Large intestine (tissue), 3 donors: ENCODE measurements at regions not wholly inside any gene's neighbourhood (a gene's known extent, or its start where the extent isn't known, plus 50 kb on each side); places are given as distances from the start of the nearest gene placed in this dataset.

ENCODE experiments used
- DNase-seq, 2 donors: peaks; one replicate each; pipeline versions ENCODE4 v3.0.0 to v3.0.0-alpha.2; 2013
- H3K27ac ChIP-seq: one replicate; pipeline ENCODE4 v1.5.1; 2013; ENCODE audit warnings: low read length
- H3K27me3 ChIP-seq: 2 replicates; pipeline ENCODE4 v1.6.1; 2013; ENCODE audit warnings: low read length; ENCODE audit not compliant: control insufficient read depth, insufficient read depth
- H3K36me3 ChIP-seq: 2 replicates; pipeline ENCODE4 v1.6.1; 2013; ENCODE audit warnings: low read length; ENCODE audit not compliant: control insufficient read depth, insufficient read depth
- H3K4me1 ChIP-seq: one replicate; pipeline ENCODE4 v1.6.1; 2013; ENCODE audit warnings: low read length; ENCODE audit not compliant: control insufficient read depth, insufficient read depth
- H3K4me3 ChIP-seq: one replicate; pipeline ENCODE4 v1.5.1; 2013; ENCODE audit warnings: low read length
- H3K9me3 ChIP-seq: one replicate; pipeline ENCODE4 v1.6.1; 2013; ENCODE audit warnings: mild to moderate bottlenecking, low read depth, low read length, moderate library complexity; ENCODE audit not compliant: control insufficient read depth
- WGBS: methylation state at CpG from one replicate; pipeline ENCODE4 v1.1.5; 2013; ENCODE audit warnings: low lambda C conversion rate; ENCODE audit not compliant: insufficient coverage; 5-methylcytosine and 5-hydroxymethylcytosine counted together

DNA sequence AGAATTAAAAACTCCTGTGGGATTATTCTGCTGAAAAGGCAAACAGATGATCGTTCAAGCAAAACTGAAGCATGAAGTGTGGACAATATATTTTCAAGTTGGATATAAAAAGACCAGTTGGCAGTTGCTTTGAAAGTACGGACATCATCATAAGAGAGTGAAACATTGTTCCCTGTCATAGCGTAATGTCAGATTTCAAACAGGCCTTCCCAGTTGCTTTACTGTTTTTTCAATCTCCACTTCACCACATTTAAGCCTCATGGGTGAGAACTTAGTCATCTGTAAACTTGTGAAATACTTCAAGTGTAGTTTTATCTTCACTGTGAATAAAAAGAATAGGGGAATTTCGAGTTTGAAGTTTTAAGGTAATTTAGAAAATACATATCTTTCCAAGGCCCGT, 435.1 kb upstream of the CNTN3 start:
- Histone ChIP-seq H3K4me3 (no peak overlapping the region), H3K27ac (no peak overlapping the region), H3K9me3 (no peaks in the 10 kb centered on the region), H3K27me3 (no peaks in the 10 kb centered on the region), H3K4me1 (no peaks in the 10 kb centered on the region), H3K36me3 (no peaks in the 10 kb centered on the region)
- DNase-seq: no peak
- 93% methylated on average over 3 of the region's 5 CpGs for WGBS

DNA sequence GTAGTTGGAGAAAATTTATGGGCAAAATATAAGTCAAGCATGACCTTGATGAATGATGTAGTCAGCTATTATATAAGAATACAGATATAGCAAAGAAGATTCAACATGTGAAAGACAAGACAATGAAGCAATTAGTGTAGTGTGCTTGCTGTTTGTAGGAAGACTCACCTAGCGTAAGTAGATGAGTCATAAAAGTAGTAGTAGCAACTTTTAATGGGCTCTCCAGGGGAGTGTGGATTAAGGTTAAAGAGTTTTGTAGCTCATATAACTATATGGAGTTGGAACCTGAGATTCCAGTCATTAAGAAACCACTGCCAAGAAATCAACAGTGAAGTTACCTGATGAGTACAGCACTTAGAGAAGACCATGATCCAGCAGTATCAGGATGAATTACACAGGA, 444.7 kb upstream of the CNTN3 start:
- Histone ChIP-seq H3K4me1 (no peaks in the 10 kb centered on the region), H3K4me3 (no peak overlapping the region), H3K9me3 (no peaks in the 10 kb centered on the region), H3K27ac (no peak overlapping the region), H3K27me3 (no peaks in the 10 kb centered on the region), H3K36me3 (no peaks in the 10 kb centered on the region)
- no CpG with 5 or more reads among the region's 1 CpG for WGBS
- DNase-seq: no peak

- no peak for DNase-seq
- H3K36me3 ChIP-seq: no peaks in the 10 kb centered on the region
- no peaks in the 10 kb centered on the region for H3K4me1 ChIP-seq
- no peaks in the 10 kb centered on the region for H3K27me3 ChIP-seq
- no peak overlapping the region for H3K27ac ChIP-seq
- H3K4me3 ChIP-seq: no peak overlapping the region
- WGBS: no CpG with 5 or more reads among the region's 2 CpGs
- no peaks in the 10 kb centered on the region for H3K9me3 ChIP-seq
Observed at GRCh38 chr3:75061806-75062205, 447.3 kb upstream of the CNTN3 start.

DNA sequence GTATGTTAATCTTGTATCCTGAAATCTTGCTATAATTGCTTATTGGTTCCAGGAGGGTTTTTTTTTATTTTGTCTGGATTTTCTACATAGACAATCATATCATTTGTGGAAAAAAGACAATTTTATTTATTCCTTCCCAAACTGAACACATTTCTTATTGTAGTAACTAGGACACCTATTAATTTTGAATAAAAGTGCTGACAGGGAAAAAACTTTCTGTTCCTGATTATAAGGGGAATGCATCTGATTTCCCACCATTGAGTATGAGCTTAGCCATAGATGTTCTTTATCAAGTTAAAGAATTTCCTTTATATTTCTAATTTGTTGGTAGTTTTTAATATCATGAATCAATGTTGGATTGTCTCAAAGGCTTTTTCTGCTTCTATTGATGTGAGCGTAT, 460.7 kb upstream of the CNTN3 start:
- H3K4me3 ChIP-seq: no peak overlapping the region
- no peaks in the 10 kb centered on the region for H3K27me3 ChIP-seq
- no peak for DNase-seq
- H3K4me1 ChIP-seq: no peaks in the 10 kb centered on the region
- 100% methylated on average over 1 of the region's 1 CpG for WGBS
- no peaks in the 10 kb centered on the region for H3K9me3 ChIP-seq
- H3K36me3 ChIP-seq: no peaks in the 10 kb centered on the region
- H3K27ac ChIP-seq: no peak overlapping the region

GRCh38 chr3:75076481-75076880, 462.0 kb upstream of the CNTN3 start:
- no peaks in the 10 kb centered on the region for H3K27me3 ChIP-seq
- no peak overlapping the region for H3K4me3 ChIP-seq
- no CpG with 5 or more reads among the region's 2 CpGs for WGBS
- H3K27ac ChIP-seq: no peak overlapping the region
- no peaks in the 10 kb centered on the region for H3K4me1 ChIP-seq
- H3K9me3 ChIP-seq: no peaks in the 10 kb centered on the region
- no peak for DNase-seq
- H3K36me3 ChIP-seq: no peaks in the 10 kb centered on the region

- no peaks in the 10 kb centered on the region for H3K4me1 ChIP-seq
- H3K4me3 ChIP-seq: no peak overlapping the region
- no peaks in the 10 kb centered on the region for H3K9me3 ChIP-seq
- no peaks in the 10 kb centered on the region for H3K36me3 ChIP-seq
- DNase-seq: no peak
- no peak overlapping the region for H3K27ac ChIP-seq
- no peaks in the 10 kb centered on the region for H3K27me3 ChIP-seq
Observed at GRCh38 chr3:75078290-75078689, 463.8 kb upstream of the CNTN3 start.

GRCh38 chr3:75082845-75083244, 468.4 kb upstream of the CNTN3 start:
- Histone ChIP-seq H3K27ac (no peak overlapping the region), H3K4me1 (no peaks in the 10 kb centered on the region), H3K4me3 (no peak overlapping the region), H3K27me3 (no peaks in the 10 kb centered on the region), H3K36me3 (no peaks in the 10 kb centered on the region), H3K9me3 (no peaks in the 10 kb centered on the region)
- DNase-seq: no peak
- 80% methylated on average over 1 of the region's 4 CpGs for WGBS

DNA sequence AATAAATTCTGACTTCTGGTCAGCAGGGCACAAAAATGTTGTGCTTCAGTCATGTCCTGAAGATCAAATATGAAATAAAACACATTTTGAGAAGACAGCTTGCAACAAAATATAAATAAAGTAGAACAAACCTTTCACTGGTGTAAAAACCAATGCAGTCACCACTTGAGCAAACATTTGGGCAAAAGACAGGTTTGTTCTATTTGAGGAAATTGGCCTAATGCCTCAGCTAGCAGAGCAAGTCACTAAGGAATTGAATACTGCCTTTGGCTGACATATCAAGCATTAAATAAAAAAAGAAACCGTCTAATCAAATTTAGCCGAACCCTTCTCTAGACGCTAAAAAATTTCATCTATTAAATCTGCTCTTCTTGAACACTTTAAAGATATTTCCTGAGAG, 475.4 kb upstream of the CNTN3 start:
- 94% methylated on average over 3 of the region's 3 CpGs for WGBS
- H3K27me3 ChIP-seq: no peaks in the 10 kb centered on the region
- no peaks in the 10 kb centered on the region for H3K9me3 ChIP-seq
- H3K4me3 ChIP-seq: no peak overlapping the region
- H3K36me3 ChIP-seq: no peaks in the 10 kb centered on the region
- H3K27ac ChIP-seq: no peak overlapping the region
- no peaks in the 10 kb centered on the region for H3K4me1 ChIP-seq
- no peak for DNase-seq

- Histone ChIP-seq H3K4me1 (peaks cover 6% of the 10 kb centered on the region), H3K9me3 (peaks cover 6% of the 10 kb centered on the region), H3K27ac (peak overlapping the region; percentile 74), H3K4me3 (no peak overlapping the region), H3K27me3 (no peaks in the 10 kb centered on the region), H3K36me3 (no peaks in the 10 kb centered on the region)
- no CpG with 5 or more reads among the region's 11 CpGs for WGBS
- DNase-seq: peak; percentile 75 to 86
Observed at GRCh38 chr3:75101329-75102147, 487.1 kb upstream of the CNTN3 start.

GRCh38 chr3:75110741-75111140, 496.3 kb upstream of the CNTN3 start:
- no CpG with 5 or more reads among the region's 1 CpG for WGBS
- no peaks in the 10 kb centered on the region for H3K4me1 ChIP-seq

GRCh38 chr3:75115695-75116094, 501.2 kb upstream of the CNTN3 start:
- no peaks in the 10 kb centered on the region for H3K36me3 ChIP-seq
- H3K27ac ChIP-seq: no peak overlapping the region
- no peak for DNase-seq
- H3K9me3 ChIP-seq: no peaks in the 10 kb centered on the region
- H3K4me3 ChIP-seq: no peak overlapping the region
- no peaks in the 10 kb centered on the region for H3K4me1 ChIP-seq
- H3K27me3 ChIP-seq: no peaks in the 10 kb centered on the region
- 94% methylated on average over 2 of the region's 2 CpGs for WGBS

More at GRCh38 chr3:75110741-75111140, 496.3 kb upstream of the CNTN3 start:
- H3K36me3 ChIP-seq: no peaks in the 10 kb centered on the region
- DNase-seq: no peak
- no peak overlapping the region for H3K27ac ChIP-seq
- H3K4me3 ChIP-seq: no peak overlapping the region
- H3K9me3 ChIP-seq: no peaks in the 10 kb centered on the region
- H3K27me3 ChIP-seq: no peaks in the 10 kb centered on the region
